SU-DHL-6 (cell line): ENCODE measurements at regions not wholly inside any gene's neighbourhood (a gene's known extent, or its start where the extent isn't known, plus 50 kb on each side); places are given as distances from the start of the nearest gene placed in this dataset.

Experiments used
- H2AFZ ChIP-seq: fragments of 200-600 bp; sonication (generic); 2 replicates; pipeline ENCODE4 v1.6.1; 2014; ENCODE audit warnings: low read depth, mild to moderate bottlenecking, moderate library complexity, mixed read lengths, antibody characterized with exemption, low read length; ENCODE audit not compliant: severe bottlenecking
- H3F3A ChIP-seq: fragments of 200-600 bp; shearing (Covaris generic); 2 replicates; pipeline ENCODE4 v1.6.0; 2016; ENCODE audit warnings: antibody characterized with exemption, mild to moderate bottlenecking; ENCODE audit not compliant: insufficient read depth
- H3K27ac ChIP-seq: fragments of 200-600 bp; sonication (generic); 2 replicates; pipeline ENCODE4 v1.5.1; 2016; ENCODE audit warnings: low read depth, mild to moderate bottlenecking, low read length, moderate library complexity, mixed read lengths
- H3K27me3 ChIP-seq: fragments of 200-600 bp; sonication (generic), shearing (Covaris generic); 2 replicates; pipeline ENCODE4 v1.6.0; 2014; ENCODE audit warnings: mild to moderate bottlenecking, low read length
- H3K36me3 ChIP-seq: fragments of 200-600 bp; sonication (generic); 2 replicates; pipeline ENCODE4 v1.6.1; 2014; ENCODE audit warnings: mild to moderate bottlenecking, low read length, mixed read lengths
- H3K4me2 ChIP-seq: fragments of 300-600, 200-600 bp; shearing (Covaris generic), sonication (generic); 2 replicates; pipeline ENCODE4 v1.6.0; 2014; ENCODE audit warnings: low read length, low read depth, mild to moderate bottlenecking; ENCODE audit not compliant: poor library complexity, severe bottlenecking
- H3K4me3 ChIP-seq: fragments of 200-600 bp; sonication (generic); 2 replicates; pipeline ENCODE4 v1.5.1; 2014; ENCODE audit warnings: antibody characterized with exemption, low read length, mild to moderate bottlenecking, mixed read lengths; ENCODE audit not compliant: insufficient read depth, poor library complexity, severe bottlenecking
- H3K79me2 ChIP-seq: fragments of 200-600 bp; sonication (generic); 2 replicates; pipeline ENCODE4 v1.6.1; 2014; ENCODE audit warnings: mild to moderate bottlenecking, low read length, moderate library complexity; ENCODE audit not compliant: insufficient read depth
- H3K9ac ChIP-seq: fragments of 200-600 bp; sonication (generic); 2 replicates; pipeline ENCODE4 v1.7.0; 2014; ENCODE audit warnings: mild to moderate bottlenecking, low read length
- H3K9me2 ChIP-seq: fragments of 200-600 bp; sonication (generic); replicated peaks from 2 replicates; pipeline ENCODE4 v1.6.1; 2014; ENCODE audit warnings: low read length; ENCODE audit not compliant: insufficient read depth
- H3K9me3 ChIP-seq: fragments of 200-600 bp; sonication (generic); 2 replicates; pipeline ENCODE4 v1.6.1; 2014; ENCODE audit warnings: low read length, mixed read lengths; ENCODE audit not compliant: insufficient read depth
- H4K20me1 ChIP-seq: fragments of 200-600 bp; sonication (generic); 2 replicates; pipeline ENCODE4 v1.6.1; 2014; ENCODE audit warnings: low read depth, mild to moderate bottlenecking, antibody characterized with exemption, low read length, moderate library complexity, mixed read lengths
- CTCF ChIP-seq: fragments of 200-600 bp; sonication (generic); IDR thresholded peaks from one replicate; pipeline ENCODE4 v1.5.1; 2017; ENCODE audit warnings: antibody characterized with exemption, mild to moderate bottlenecking, low read length, moderate library complexity; ENCODE audit not compliant: insufficient read depth, poor library complexity, severe bottlenecking
- EZH2phosphoT487 ChIP-seq: fragments of 200-600 bp; sonication (generic), shearing (Covaris generic); conservative IDR thresholded peaks from 2 replicates; pipeline ENCODE4 v1.6.1; 2018; ENCODE audit warnings: mild to moderate bottlenecking, antibody characterized with exemption, low read length, moderate library complexity, mixed read lengths

GRCh38 chr12:115873451-115874082 lies 403.9 kb downstream of the MED13L start:
- no peaks in the 10 kb centered on the region for H3F3A ChIP-seq
- no peak overlapping the region for H3K9ac ChIP-seq
- no peaks in the 10 kb centered on the region for H4K20me1 ChIP-seq
- no peaks in the 10 kb centered on the region for H3K9me2 ChIP-seq
- no peaks in the 10 kb centered on the region for H3K9me3 ChIP-seq
- no peak overlapping the region for H3K4me2 ChIP-seq
- H3K36me3 ChIP-seq: no peaks in the 10 kb centered on the region
- TF ChIP-seq EZH2phosphoT487 (no peak), CTCF (no peak)
- no peak overlapping the region for H2AFZ ChIP-seq
- no peak overlapping the region for H3K27ac ChIP-seq
- no peak overlapping the region for H3K4me3 ChIP-seq
- no peaks in the 10 kb centered on the region for H3K79me2 ChIP-seq
- no peaks in the 10 kb centered on the region for H3K27me3 ChIP-seq

- Histone ChIP-seq H3K27me3 (no peaks in the 10 kb centered on the region), H3K9me2 (no peaks in the 10 kb centered on the region), H3K36me3 (no peaks in the 10 kb centered on the region), H3K4me2 (no peak overlapping the region), H3K9ac (no peak overlapping the region), H4K20me1 (no peaks in the 10 kb centered on the region), H2AFZ (no peak overlapping the region), H3K79me2 (no peaks in the 10 kb centered on the region), H3F3A (no peaks in the 10 kb centered on the region), H3K4me3 (no peak overlapping the region), H3K27ac (no peak overlapping the region), H3K9me3 (no peaks in the 10 kb centered on the region)
- TF ChIP-seq EZH2phosphoT487: no peak
- TF ChIP-seq CTCF: no peak
These were observed 404.6 kb downstream of the MED13L start for GRCh38 chr12:115872919-115873357.

- H3K27ac ChIP-seq: no peak overlapping the region
- H2AFZ ChIP-seq: no peak overlapping the region
- no peaks in the 10 kb centered on the region for H3K9me3 ChIP-seq
- no peaks in the 10 kb centered on the region for H4K20me1 ChIP-seq
- no peaks in the 10 kb centered on the region for H3K79me2 ChIP-seq
- no peaks in the 10 kb centered on the region for H3K36me3 ChIP-seq
- TF ChIP-seq CTCF: no peak
- no peak for TF ChIP-seq EZH2phosphoT487
- H3K27me3 ChIP-seq: no peaks in the 10 kb centered on the region
- no peaks in the 10 kb centered on the region for H3K9me2 ChIP-seq
- H3K4me2 ChIP-seq: no peak overlapping the region
- no peak overlapping the region for H3K9ac ChIP-seq
- H3K4me3 ChIP-seq: no peak overlapping the region
- no peaks in the 10 kb centered on the region for H3F3A ChIP-seq
These were observed 405.3 kb downstream of the MED13L start for GRCh38 chr12:115872212-115872611.
